NOMO-1 (cell line): ENCODE measurements at regions not wholly inside any gene's neighbourhood (a gene's known extent, or its start where the extent isn't known, plus 50 kb on each side); places are given as distances from the start of the nearest gene placed in this dataset.

Source experiments
- DNase-seq, 2 experiments: peaks; one replicate each; lab custom pipeline; 2025; ENCODE audit not compliant: unreplicated experiment in 2 of 2; lab: John Stamatoyannopoulos, UW

- no peak for DNase-seq
Observed at GRCh38 chr11:29318134-29318845, 698.5 kb downstream of the KCNA4 start.

- no peak for DNase-seq
Observed at GRCh38 chr11:29317694-29318093, 699.1 kb downstream of the KCNA4 start.

- DNase-seq = no peak
Observed at GRCh38 chr11:29315275-29315674, 701.6 kb downstream of the KCNA4 start.

GRCh38 chr11:29314211-29314610 lies 702.6 kb downstream of the KCNA4 start:
- DNase-seq = no peak

- DNase-seq = no peak
Observed at GRCh38 chr11:29312812-29313211, 704.0 kb downstream of the KCNA4 start.

GRCh38 chr11:29310725-29311342 lies 706.0 kb downstream of the KCNA4 start:
- no peak for DNase-seq

- no peak for DNase-seq
Observed at GRCh38 chr11:29309992-29310391, 706.8 kb downstream of the KCNA4 start.

- no peak for DNase-seq
Observed at GRCh38 chr11:29306527-29306926, 710.3 kb downstream of the KCNA4 start.

GRCh38 chr11:29305456-29306232 lies 711.2 kb downstream of the KCNA4 start:
- DNase-seq = no peak

- no peak for DNase-seq
Observed at GRCh38 chr11:29300420-29300819, 716.4 kb downstream of the KCNA4 start.

- no peak for DNase-seq
Observed at GRCh38 chr11:29296680-29297079, 720.1 kb downstream of the KCNA4 start.

- DNase-seq = no peak
Observed at GRCh38 chr11:29293825-29294224, 723.0 kb downstream of the KCNA4 start.

- DNase-seq = no peak
Observed at GRCh38 chr11:29282088-29282487, 734.7 kb downstream of the KCNA4 start.

GRCh38 chr11:29281271-29281777 lies 735.5 kb downstream of the KCNA4 start:
- no peak for DNase-seq

- no peak for DNase-seq
Observed at GRCh38 chr11:29280452-29280851, 736.4 kb downstream of the KCNA4 start.

- no peak for DNase-seq
Observed at GRCh38 chr11:29279716-29280115, 737.1 kb downstream of the KCNA4 start.

GRCh38 chr11:29272019-29272654 lies 744.7 kb downstream of the KCNA4 start:
- no peak for DNase-seq

- no peak for DNase-seq
Observed at GRCh38 chr11:29271616-29272015, 745.2 kb downstream of the KCNA4 start.

GRCh38 chr11:29268733-29269132 lies 748.1 kb downstream of the KCNA4 start:
- DNase-seq = no peak

GRCh38 chr11:29265792-29266191 lies 751.0 kb downstream of the KCNA4 start:
- DNase-seq = no peak

- no peak for DNase-seq
Observed at GRCh38 chr11:29265381-29265780, 751.4 kb downstream of the KCNA4 start.
